GM23338 (cell line): ENCODE measurements at regions not wholly inside any gene's neighbourhood (a gene's known extent, or its start where the extent isn't known, plus 50 kb on each side); places are given as distances from the start of the nearest gene placed in this dataset.

ENCODE experiments used
- ATAC-seq: fragments of 200-7000 bp; cut with Tn5 transposase; 3 replicates; pipeline ENCODE4 v1.9.1; 2020
- DNase-seq: peaks from one replicate; pipeline ENCODE4 v3.0.0-alpha.2; 2015; ENCODE audit warnings: low spot score
- H2AFZ ChIP-seq: fragments of 200-600 bp; sonication (generic); 2 replicates; pipeline ENCODE4 v1.8.0; 2016; ENCODE audit warnings: antibody characterized with exemption, mild to moderate bottlenecking, moderate library complexity
- H3F3A ChIP-seq: fragments of 200-600 bp; sonication (generic); replicated peaks from 2 replicates; pipeline ENCODE4 v1.8.0; 2017; ENCODE audit warnings: antibody characterized with exemption, mixed run types, low read depth
- H3K27ac ChIP-seq: fragments of 200-600 bp; sonication (generic); 2 replicates; pipeline ENCODE4 v1.6.1; 2016; ENCODE audit warnings: low read depth
- H3K27me3 ChIP-seq: fragments of 200-600 bp; sonication (generic); 2 replicates; pipeline ENCODE4 v1.8.0; 2016; ENCODE audit warnings: mild to moderate bottlenecking, mixed run types, moderate library complexity; ENCODE audit not compliant: insufficient read depth
- H3K36me3 ChIP-seq: fragments of 200-600 bp; sonication (generic); 2 replicates; pipeline ENCODE4 v1.8.0; 2016; ENCODE audit warnings: mild to moderate bottlenecking; ENCODE audit not compliant: insufficient read depth
- H3K4me1 ChIP-seq: fragments of 200-600 bp; sonication (generic); 2 replicates; pipeline ENCODE4 v1.8.0; 2016; ENCODE audit warnings: mild to moderate bottlenecking, moderate library complexity; ENCODE audit not compliant: insufficient read depth
- H3K4me2 ChIP-seq: fragments of 200-600 bp; sonication (generic); 2 replicates; pipeline ENCODE4 v1.7.1; 2017; ENCODE audit warnings: mixed run types
- H3K4me3 ChIP-seq: fragments of 200-600 bp; sonication (generic); 2 replicates; pipeline ENCODE4 v1.6.1; 2016; ENCODE audit warnings: mixed run types
- H3K79me2 ChIP-seq: fragments of 200-600 bp; sonication (generic); replicated peaks from 2 replicates; pipeline ENCODE4 v1.8.0; 2017; ENCODE audit warnings: mild to moderate bottlenecking; ENCODE audit not compliant: insufficient read depth
- H3K9me2 ChIP-seq: fragments of 200-600 bp; sonication (generic); 2 replicates; pipeline ENCODE4 v1.8.0; 2017; ENCODE audit not compliant: insufficient read depth
- H4K20me1 ChIP-seq: fragments of 200-600 bp; sonication (generic); replicated peaks from 2 replicates; pipeline ENCODE4 v1.8.0; 2017; ENCODE audit warnings: mild to moderate bottlenecking; ENCODE audit not compliant: insufficient read depth
- H3K27ac Mint-ChIP-seq: 2 replicates; pipeline ENCODE4 v1.8.0; 2020; ENCODE audit warnings: inconsistent platforms, mild to moderate bottlenecking, moderate library complexity, mixed read lengths
- H3K27me3 Mint-ChIP-seq: 3 replicates; pipeline ENCODE4 v1.8.0; 2022; ENCODE audit warnings: low read depth, mild to moderate bottlenecking, moderate library complexity, mixed read lengths, inconsistent platforms; ENCODE audit not compliant: insufficient read depth, poor library complexity
- H3K36me3 Mint-ChIP-seq: 3 replicates; pipeline ENCODE4 v1.8.0; 2021; ENCODE audit warnings: low read depth, mild to moderate bottlenecking, inconsistent platforms, moderate library complexity, mixed read lengths
- H3K4me1 Mint-ChIP-seq: 3 replicates; pipeline ENCODE4 v1.8.0; 2020; ENCODE audit warnings: mild to moderate bottlenecking, inconsistent platforms, mixed read lengths
- H3K4me3 Mint-ChIP-seq: 3 replicates; pipeline ENCODE4 v1.8.0; 2021; ENCODE audit warnings: moderate library complexity, mild to moderate bottlenecking, inconsistent platforms, mixed read lengths
- H3K9me3 Mint-ChIP-seq: 3 replicates; pipeline ENCODE4 v1.8.0; 2020; ENCODE audit warnings: moderate library complexity, mild to moderate bottlenecking, inconsistent platforms, mixed read lengths
- CREB1 ChIP-seq: fragments of 250-450 bp; sonication (Bioruptor Pico); IDR thresholded peaks from 2 replicates; pipeline ENCODE4 v1.5.0; 2020; ENCODE audit warnings: low read depth, mild to moderate bottlenecking, moderate library complexity
- CTCF ChIP-seq, 2 experiments: fragments of 200-600 bp in 1 of 2; sonication (generic) in 1 of 2; conservative IDR thresholded peaks; 2 replicates each; pipeline versions ENCODE4 v1.5.1 to v1.6.1; 2016 to 2017; ENCODE audit warnings: antibody characterized with exemption in 2 of 2, low read depth in 2 of 2, mild to moderate bottlenecking in 2 of 2, moderate library complexity in 1 of 2
- EZH2 ChIP-seq: fragments of 200-600 bp; sonication (generic); IDR thresholded peaks from one replicate; pipeline ENCODE4 v1.8.0; 2017; ENCODE audit warnings: antibody characterized with exemption, mild to moderate bottlenecking, low read depth; ENCODE audit not compliant: unreplicated experiment
- JUNB ChIP-seq: IDR thresholded peaks from one replicate; pipeline ENCODE4 v1.6.1; 2016; ENCODE audit warnings: antibody characterized with exemption; ENCODE audit not compliant: unreplicated experiment
- NANOG ChIP-seq: IDR thresholded peaks from 2 replicates; pipeline ENCODE4 v1.6.1; 2016; ENCODE audit warnings: antibody characterized with exemption, borderline replicate concordance
- REST ChIP-seq: IDR thresholded peaks from one replicate; pipeline ENCODE4 v1.6.1; 2018; ENCODE audit warnings: antibody characterized with exemption; ENCODE audit not compliant: unreplicated experiment
- ZNF114 ChIP-seq: fragments of 250-450 bp; sonication (Bioruptor Pico); IDR thresholded peaks from 2 replicates; pipeline ENCODE4 v1.5.0; 2020; ENCODE audit warnings: mild to moderate bottlenecking, moderate library complexity
- ZNF462 ChIP-seq: fragments of 250-450 bp; sonication (Bioruptor Pico); IDR thresholded peaks from 2 replicates; pipeline ENCODE4 v1.5.0; 2020; ENCODE audit warnings: mild to moderate bottlenecking, moderate library complexity

GRCh38 chr5:148725675-148726074 is 71.3 kb upstream of the HTR4 start:
- H3K27me3 Mint-ChIP-seq: no peaks in the 10 kb centered on the region
- no peak overlapping the region for H3K27ac ChIP-seq
- H4K20me1 ChIP-seq: no peaks in the 10 kb centered on the region
- H3K4me1 ChIP-seq: no peaks in the 10 kb centered on the region
- no peaks in the 10 kb centered on the region for H3K36me3 ChIP-seq
- no peak overlapping the region for H3K27ac Mint-ChIP-seq
- H3K36me3 Mint-ChIP-seq: no peaks in the 10 kb centered on the region
- DNase-seq: no peak
- no peak overlapping the region for H3K4me3 Mint-ChIP-seq
- H3K4me2 ChIP-seq: no peak overlapping the region
- no peaks in the 10 kb centered on the region for H3K27me3 ChIP-seq
- H3K9me3 Mint-ChIP-seq: no peaks in the 10 kb centered on the region
- H3K4me1 Mint-ChIP-seq: peaks cover 2% of the 10 kb centered on the region; the same call in 1 of the 3 replicates
- H2AFZ ChIP-seq: no peak overlapping the region
- no peak overlapping the region for H3K4me3 ChIP-seq
- ATAC-seq: no peak
- no peaks in the 10 kb centered on the region for H3K9me2 ChIP-seq
- H3K79me2 ChIP-seq: no peaks in the 10 kb centered on the region
- no peak for TF ChIP-seq REST
- TF ChIP-seq ZNF462: no peak
- TF ChIP-seq ZNF114 (CRISPR knock-in tag): no peak
- TF ChIP-seq EZH2: no peak
- no peak for TF ChIP-seq NANOG
- TF ChIP-seq CTCF (conservative IDR thresholded peaks at IDR 0.05; ENCODE audit: low read depth in 2 of 2): no peak
- TF ChIP-seq CREB1 (CRISPR knock-in tag): no peak
- no peak for TF ChIP-seq JUNB
- H3F3A ChIP-seq: no peaks in the 10 kb centered on the region
